GM23338 (cell line): ENCODE measurements at regions not wholly inside any gene's neighbourhood (a gene's known extent, or its start where the extent isn't known, plus 50 kb on each side); places are given as distances from the start of the nearest gene placed in this dataset.

Experiments
- ATAC-seq: fragments of 200-7000 bp; cut with Tn5 transposase; 3 replicates; pipeline ENCODE4 v1.9.1; 2020
- DNase-seq: peaks from one replicate; pipeline ENCODE4 v3.0.0-alpha.2; 2015; ENCODE audit warnings: low spot score
- H2AFZ ChIP-seq: fragments of 200-600 bp; sonication (generic); 2 replicates; pipeline ENCODE4 v1.8.0; 2016; ENCODE audit warnings: antibody characterized with exemption, mild to moderate bottlenecking, moderate library complexity
- H3F3A ChIP-seq: fragments of 200-600 bp; sonication (generic); replicated peaks from 2 replicates; pipeline ENCODE4 v1.8.0; 2017; ENCODE audit warnings: antibody characterized with exemption, mixed run types, low read depth
- H3K27ac ChIP-seq: fragments of 200-600 bp; sonication (generic); 2 replicates; pipeline ENCODE4 v1.6.1; 2016; ENCODE audit warnings: low read depth
- H3K27me3 ChIP-seq: fragments of 200-600 bp; sonication (generic); 2 replicates; pipeline ENCODE4 v1.8.0; 2016; ENCODE audit warnings: mild to moderate bottlenecking, mixed run types, moderate library complexity; ENCODE audit not compliant: insufficient read depth
- H3K36me3 ChIP-seq: fragments of 200-600 bp; sonication (generic); 2 replicates; pipeline ENCODE4 v1.8.0; 2016; ENCODE audit warnings: mild to moderate bottlenecking; ENCODE audit not compliant: insufficient read depth
- H3K4me1 ChIP-seq: fragments of 200-600 bp; sonication (generic); 2 replicates; pipeline ENCODE4 v1.8.0; 2016; ENCODE audit warnings: mild to moderate bottlenecking, moderate library complexity; ENCODE audit not compliant: insufficient read depth
- H3K4me2 ChIP-seq: fragments of 200-600 bp; sonication (generic); 2 replicates; pipeline ENCODE4 v1.7.1; 2017; ENCODE audit warnings: mixed run types
- H3K4me3 ChIP-seq: fragments of 200-600 bp; sonication (generic); 2 replicates; pipeline ENCODE4 v1.6.1; 2016; ENCODE audit warnings: mixed run types
- H3K79me2 ChIP-seq: fragments of 200-600 bp; sonication (generic); replicated peaks from 2 replicates; pipeline ENCODE4 v1.8.0; 2017; ENCODE audit warnings: mild to moderate bottlenecking; ENCODE audit not compliant: insufficient read depth
- H3K9me2 ChIP-seq: fragments of 200-600 bp; sonication (generic); 2 replicates; pipeline ENCODE4 v1.8.0; 2017; ENCODE audit not compliant: insufficient read depth
- H4K20me1 ChIP-seq: fragments of 200-600 bp; sonication (generic); replicated peaks from 2 replicates; pipeline ENCODE4 v1.8.0; 2017; ENCODE audit warnings: mild to moderate bottlenecking; ENCODE audit not compliant: insufficient read depth
- H3K27ac Mint-ChIP-seq: 2 replicates; pipeline ENCODE4 v1.8.0; 2020; ENCODE audit warnings: inconsistent platforms, mild to moderate bottlenecking, moderate library complexity, mixed read lengths
- H3K27me3 Mint-ChIP-seq: 3 replicates; pipeline ENCODE4 v1.8.0; 2022; ENCODE audit warnings: low read depth, mild to moderate bottlenecking, moderate library complexity, mixed read lengths, inconsistent platforms; ENCODE audit not compliant: insufficient read depth, poor library complexity
- H3K36me3 Mint-ChIP-seq: 3 replicates; pipeline ENCODE4 v1.8.0; 2021; ENCODE audit warnings: low read depth, mild to moderate bottlenecking, inconsistent platforms, moderate library complexity, mixed read lengths
- H3K4me1 Mint-ChIP-seq: 3 replicates; pipeline ENCODE4 v1.8.0; 2020; ENCODE audit warnings: mild to moderate bottlenecking, inconsistent platforms, mixed read lengths
- H3K4me3 Mint-ChIP-seq: 3 replicates; pipeline ENCODE4 v1.8.0; 2021; ENCODE audit warnings: moderate library complexity, mild to moderate bottlenecking, inconsistent platforms, mixed read lengths
- H3K9me3 Mint-ChIP-seq: 3 replicates; pipeline ENCODE4 v1.8.0; 2020; ENCODE audit warnings: moderate library complexity, mild to moderate bottlenecking, inconsistent platforms, mixed read lengths
- EZH2 ChIP-seq: fragments of 200-600 bp; sonication (generic); IDR thresholded peaks from one replicate; pipeline ENCODE4 v1.8.0; 2017; ENCODE audit warnings: antibody characterized with exemption, mild to moderate bottlenecking, low read depth; ENCODE audit not compliant: unreplicated experiment
- NANOG ChIP-seq: IDR thresholded peaks from 2 replicates; pipeline ENCODE4 v1.6.1; 2016; ENCODE audit warnings: antibody characterized with exemption, borderline replicate concordance
- REST ChIP-seq: IDR thresholded peaks from one replicate; pipeline ENCODE4 v1.6.1; 2018; ENCODE audit warnings: antibody characterized with exemption; ENCODE audit not compliant: unreplicated experiment
- ZNF114 ChIP-seq: fragments of 250-450 bp; sonication (Bioruptor Pico); IDR thresholded peaks from 2 replicates; pipeline ENCODE4 v1.5.0; 2020; ENCODE audit warnings: mild to moderate bottlenecking, moderate library complexity
- ZNF331 ChIP-seq: fragments of 250-450 bp; sonication (Bioruptor Pico); IDR thresholded peaks from 2 replicates; pipeline ENCODE4 v1.5.0; 2020; ENCODE audit warnings: low read depth, mild to moderate bottlenecking, moderate library complexity
- ZNF462 ChIP-seq: fragments of 250-450 bp; sonication (Bioruptor Pico); IDR thresholded peaks from 2 replicates; pipeline ENCODE4 v1.5.0; 2020; ENCODE audit warnings: mild to moderate bottlenecking, moderate library complexity

- peaks cover 4% of the 10 kb centered on the region for H3K4me1 ChIP-seq
- Mint-ChIP-seq H3K4me1 (peaks cover 17% of the 10 kb centered on the region), H3K9me3 (no peaks in the 10 kb centered on the region), H3K27me3 (peaks cover 15% of the 10 kb centered on the region), H3K36me3 (no peaks in the 10 kb centered on the region), H3K27ac (no peak overlapping the region), H3K4me3 (no peak overlapping the region)
- no peaks in the 10 kb centered on the region for H3K27me3 ChIP-seq
- H3K36me3 ChIP-seq: no peaks in the 10 kb centered on the region
- H3K4me3 ChIP-seq: no peak overlapping the region
- no peaks in the 10 kb centered on the region for H4K20me1 ChIP-seq
- no peak overlapping the region for H3K27ac ChIP-seq
- no peak overlapping the region for H3K4me2 ChIP-seq
- H3K9me2 ChIP-seq: peaks cover 12% of the 10 kb centered on the region; the same call in 1 of the 2 replicates
- no peaks in the 10 kb centered on the region for H3F3A ChIP-seq
- no peak for DNase-seq
- TF ChIP-seq REST (no peak), NANOG (no peak), EZH2 (no peak), ZNF462 (CRISPR knock-in tag) (no peak), ZNF331 (no peak), ZNF114 (CRISPR knock-in tag) (no peak)
- no peak for ATAC-seq
- H3K79me2 ChIP-seq: no peaks in the 10 kb centered on the region
- no peak overlapping the region for H2AFZ ChIP-seq
Measured at GRCh38 chr18:76567835-76568445, 72.9 kb upstream of the ZNF516 start.
